ENCODE measurements at regions not wholly inside any gene's neighbourhood (a gene's known extent, or its start where the extent isn't known, plus 50 kb on each side); places are given as distances from the start of the nearest gene placed in this dataset.

GRCh38 chr3:55173504-55173903, 245.6 kb upstream of the LRTM1 start:
- H3K4me3 ChIP-seq (ENCODE audit: low read length), result no peak overlapping the region
- H4K20me1 ChIP-seq (ENCODE audit: low read length), result no peaks in the 10 kb centered on the region
- no peaks in the 10 kb centered on the region for H3K27me3 ChIP-seq (ENCODE audit: low read length)
- H3K27ac ChIP-seq (ENCODE audit: low read length), result no peak overlapping the region
- DNase-seq (no peak), ATAC-seq (no peak)
- H2AFZ ChIP-seq (ENCODE audit: low read length), result no peak overlapping the region
- H3K9ac ChIP-seq (ENCODE audit: low read length), result no peak overlapping the region
- H3K79me2 ChIP-seq (ENCODE audit: low read length), result no peaks in the 10 kb centered on the region
- ChIA-PET POLR2A (ENCODE audit: unreplicated experiment) (no interaction called here), CTCF (no interaction called here)
- H3F3A ChIP-seq (ENCODE audit: low read length, unreplicated experiment), result no peaks in the 10 kb centered on the region
- BruUV-seq (replicated peaks), result no TSS peak
- H3K9me3 ChIP-seq (ENCODE audit: low read length), result no peaks in the 10 kb centered on the region
- intact Hi-C loops (cut with micrococcal nuclease), result no loop called here
- H3K9me2 ChIP-seq (replicated peaks; ENCODE audit: low read length), result no peaks in the 10 kb centered on the region
- TF ChIP-seq, protein P1, sequence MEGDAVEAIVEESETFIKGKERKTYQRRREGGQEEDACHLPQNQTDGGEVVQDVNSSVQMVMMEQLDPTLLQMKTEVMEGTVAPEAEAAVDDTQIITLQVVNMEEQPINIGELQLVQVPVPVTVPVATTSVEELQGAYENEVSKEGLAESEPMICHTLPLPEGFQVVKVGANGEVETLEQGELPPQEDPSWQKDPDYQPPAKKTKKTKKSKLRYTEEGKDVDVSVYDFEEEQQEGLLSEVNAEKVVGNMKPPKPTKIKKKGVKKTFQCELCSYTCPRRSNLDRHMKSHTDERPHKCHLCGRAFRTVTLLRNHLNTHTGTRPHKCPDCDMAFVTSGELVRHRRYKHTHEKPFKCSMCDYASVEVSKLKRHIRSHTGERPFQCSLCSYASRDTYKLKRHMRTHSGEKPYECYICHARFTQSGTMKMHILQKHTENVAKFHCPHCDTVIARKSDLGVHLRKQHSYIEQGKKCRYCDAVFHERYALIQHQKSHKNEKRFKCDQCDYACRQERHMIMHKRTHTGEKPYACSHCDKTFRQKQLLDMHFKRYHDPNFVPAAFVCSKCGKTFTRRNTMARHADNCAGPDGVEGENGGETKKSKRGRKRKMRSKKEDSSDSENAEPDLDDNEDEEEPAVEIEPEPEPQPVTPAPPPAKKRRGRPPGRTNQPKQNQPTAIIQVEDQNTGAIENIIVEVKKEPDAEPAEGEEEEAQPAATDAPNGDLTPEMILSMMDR (conservative IDR thresholded peaks at IDR 0.05; ENCODE audit: low read depth, low read length), result no peak
- TF ChIP-seq EZH2phosphoT487 (IDR thresholded peaks at IDR 0.05; ENCODE audit: borderline replicate concordance, low read length) (no peak), EZH2 (IDR thresholded peaks at IDR 0.05; ENCODE audit: low read length, unreplicated experiment) (no peak)
- H3K36me3 ChIP-seq (ENCODE audit: low read depth, low read length), result no peaks in the 10 kb centered on the region
- H3K4me2 ChIP-seq (ENCODE audit: low read length), result no peak overlapping the region
- H3K4me1 ChIP-seq (ENCODE audit: insufficient read depth, low read length), result peaks cover 12% of the 10 kb centered on the region; the same call in 1 of the 2 replicates

GRCh38 chr3:55172913-55173312, 245.1 kb upstream of the LRTM1 start:
- H3K4me3 ChIP-seq (ENCODE audit: low read length), result no peak overlapping the region
- no peaks in the 10 kb centered on the region for H3K79me2 ChIP-seq (ENCODE audit: low read length)
- no peaks in the 10 kb centered on the region for H4K20me1 ChIP-seq (ENCODE audit: low read length)
- peaks cover 12% of the 10 kb centered on the region; the same call in 1 of the 2 replicates for H3K4me1 ChIP-seq (ENCODE audit: insufficient read depth, low read length)
- H3K27me3 ChIP-seq (ENCODE audit: low read length), result no peaks in the 10 kb centered on the region
- ATAC-seq (no peak), DNase-seq (no peak)
- H3K9ac ChIP-seq (ENCODE audit: low read length), result no peak overlapping the region
- BruUV-seq (replicated peaks), result no TSS peak
- no peak overlapping the region for H2AFZ ChIP-seq (ENCODE audit: low read length)
- H3K9me2 ChIP-seq (replicated peaks; ENCODE audit: low read length), result no peaks in the 10 kb centered on the region
- H3F3A ChIP-seq (ENCODE audit: low read length, unreplicated experiment), result no peaks in the 10 kb centered on the region
- H3K4me2 ChIP-seq (ENCODE audit: low read length), result no peak overlapping the region
- ChIA-PET POLR2A (ENCODE audit: unreplicated experiment) (no interaction called here), CTCF (no interaction called here)
- TF ChIP-seq, protein P1 (conservative IDR thresholded peaks at IDR 0.05; ENCODE audit: low read depth, low read length), result no peak
- TF ChIP-seq EZH2 (IDR thresholded peaks at IDR 0.05; ENCODE audit: low read length, unreplicated experiment), result no peak
- H3K36me3 ChIP-seq (ENCODE audit: low read depth, low read length), result no peaks in the 10 kb centered on the region
- intact Hi-C loops (cut with micrococcal nuclease), result no loop called here
- H3K9me3 ChIP-seq (ENCODE audit: low read length), result no peaks in the 10 kb centered on the region
- no peak overlapping the region for H3K27ac ChIP-seq (ENCODE audit: low read length)

DNA sequence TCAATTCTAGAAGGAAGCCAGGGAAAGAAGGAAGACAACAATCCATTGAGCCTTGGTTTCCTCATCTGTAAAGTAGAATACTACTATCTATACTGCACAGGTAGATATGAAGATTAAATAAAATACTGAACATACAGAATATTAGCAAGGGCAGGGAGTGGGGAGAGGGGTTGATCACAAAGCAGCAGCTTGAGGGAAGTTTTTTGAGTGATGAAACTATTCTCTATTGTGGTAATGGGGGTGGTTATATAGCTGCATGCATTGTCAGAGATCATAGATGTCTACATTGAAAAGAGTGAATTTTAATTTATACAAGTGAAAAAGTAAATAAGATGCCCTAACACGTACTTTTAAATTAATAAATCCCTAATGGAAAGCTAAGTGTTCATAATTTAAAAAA, 242.6 kb upstream of the LRTM1 start:
- Histone ChIP-seq H3K79me2 (ENCODE audit: low read length) (no peaks in the 10 kb centered on the region), H3K9ac (ENCODE audit: low read length) (peak overlapping the region; percentile 80), H2AFZ (ENCODE audit: low read length) (no peak overlapping the region), H3K4me1 (ENCODE audit: insufficient read depth, low read length) (peaks cover 18% of the 10 kb centered on the region; the same call in 1 of the 2 replicates), H4K20me1 (ENCODE audit: low read length) (no peaks in the 10 kb centered on the region), H3K36me3 (ENCODE audit: low read depth, low read length) (no peaks in the 10 kb centered on the region), H3K9me2 (replicated peaks; ENCODE audit: low read length) (no peaks in the 10 kb centered on the region), H3K4me2 (ENCODE audit: low read length) (no peak overlapping the region), H3K4me3 (ENCODE audit: low read length) (no peak overlapping the region), H3K27ac (ENCODE audit: low read length) (peak overlapping the region; percentile 93), H3K9me3 (ENCODE audit: low read length) (no peaks in the 10 kb centered on the region), H3F3A (ENCODE audit: low read length, unreplicated experiment) (no peaks in the 10 kb centered on the region), H3K27me3 (ENCODE audit: low read length) (no peaks in the 10 kb centered on the region)
- no peak for ATAC-seq
- BruUV-seq (replicated peaks), result no TSS peak
- no peak for DNase-seq
- no peak for TF ChIP-seq EZH2phosphoT487 (IDR thresholded peaks at IDR 0.05; ENCODE audit: borderline replicate concordance, low read length)
- TF ChIP-seq, protein P1 (conservative IDR thresholded peaks at IDR 0.05; ENCODE audit: low read depth, low read length), result no peak
- TF ChIP-seq EZH2 (IDR thresholded peaks at IDR 0.05; ENCODE audit: low read length, unreplicated experiment), result no peak
- intact Hi-C loops (cut with micrococcal nuclease), result no loop called here
- CTCF ChIA-PET, result no interaction called here
- POLR2A ChIA-PET (ENCODE audit: unreplicated experiment), result no interaction called here

Data from PC-3 (cell line).